IMR-90 (cell line): ENCODE measurements at regions not wholly inside any gene's neighbourhood (a gene's known extent, or its start where the extent isn't known, plus 50 kb on each side); places are given as distances from the start of the nearest gene placed in this dataset.

Source experiments
- ATAC-seq: fragments of 200-7000 bp; cut with Tn5 transposase; 2 replicates; pipeline ENCODE4 v1.9.1; 2020; ENCODE audit warnings: low read depth, mild to moderate bottlenecking, moderate library complexity
- BruUV-seq: library from RNA; stranded (reverse); fragments of 400-500 nt; replicated peaks from 2 replicates; lab custom pipeline; 2021; lab: Mats Ljungman, UMichigan
- CTCF ChIA-PET: fragments of 300-600 bp; formaldehyde crosslinking; extraction: SDS; loops from one replicate; lab custom pipeline; 2021; ENCODE audit warnings: antibody characterized with exemption; lab: Yijun Ruan, JAX
- POLR2A ChIA-PET: fragments of 300-600 bp; sonication (Branson Sonifier 250); formaldehyde crosslinking; loops from one replicate; lab custom pipeline; 2022; ENCODE audit warnings: antibody characterized with exemption; ENCODE audit not compliant: unreplicated experiment; lab: Charles Lee
- DNase-seq: peaks from one replicate; pipeline ENCODE4 v3.0.0; 2013
- H2AFZ ChIP-seq: replicated peaks from 2 replicates; pipeline ENCODE3; 2013; ENCODE audit warnings: low read length, mild to moderate bottlenecking; ENCODE audit not compliant: poor library complexity
- H2AK5ac ChIP-seq: 2 replicates; pipeline ENCODE4 v1.6.1; 2013; ENCODE audit warnings: low read depth, low read length, inconsistent platforms
- H2AK9ac ChIP-seq: replicated peaks from 2 replicates; pipeline ENCODE3; 2013; ENCODE audit warnings: mild to moderate bottlenecking, low read depth, low read length, moderate library complexity; ENCODE audit not compliant: poor library complexity
- H2BK120ac ChIP-seq: 2 replicates; pipeline ENCODE4 v1.6.1; 2013; ENCODE audit warnings: low read depth, low read length, inconsistent platforms
- H2BK15ac ChIP-seq: 3 replicates; pipeline ENCODE4 v1.6.1; 2013; ENCODE audit warnings: low read depth, low read length, inconsistent platforms
- H2BK20ac ChIP-seq: 2 replicates; pipeline ENCODE4 v1.6.1; 2013; ENCODE audit warnings: low read depth, mild to moderate bottlenecking, inconsistent platforms, low read length, moderate library complexity
- H2BK5ac ChIP-seq: 2 replicates; pipeline ENCODE4 v1.6.1; 2013; ENCODE audit warnings: mild to moderate bottlenecking, low read depth, low read length, inconsistent platforms; ENCODE audit not compliant: poor library complexity, severe bottlenecking
- H3K14ac ChIP-seq: replicated peaks from 2 replicates; pipeline ENCODE4 v1.6.1; 2013; ENCODE audit warnings: low read depth, low read length, inconsistent platforms
- H3K18ac ChIP-seq: 2 replicates; pipeline ENCODE4 v1.6.1; 2013; ENCODE audit warnings: low read depth, low read length, control low read depth
- H3K23ac ChIP-seq: 2 replicates; pipeline ENCODE4 v1.6.1; 2013; ENCODE audit warnings: low read depth, low read length, inconsistent platforms
- H3K27ac ChIP-seq: 2 replicates; pipeline ENCODE4 v1.5.1; 2013; ENCODE audit warnings: mild to moderate bottlenecking, control low read depth, low read length; ENCODE audit not compliant: insufficient read depth
- H3K27me3 ChIP-seq: 2 replicates; pipeline ENCODE4 v1.6.1; 2013; ENCODE audit warnings: low read length; ENCODE audit not compliant: control insufficient read depth, insufficient read depth
- H3K36me3 ChIP-seq: 2 replicates; pipeline ENCODE4 v1.6.1; 2013; ENCODE audit warnings: low read length, mixed read lengths; ENCODE audit not compliant: control insufficient read depth, insufficient read depth
- H3K4ac ChIP-seq: 2 replicates; pipeline ENCODE4 v1.6.1; 2013; ENCODE audit warnings: low read depth, low read length, inconsistent platforms
- H3K4me1 ChIP-seq: 2 replicates; pipeline ENCODE4 v1.6.1; 2013; ENCODE audit warnings: low read length, mixed read lengths; ENCODE audit not compliant: control insufficient read depth, insufficient read depth
- H3K4me2 ChIP-seq: 2 replicates; pipeline ENCODE4 v1.6.1; 2013; ENCODE audit warnings: low read depth, mild to moderate bottlenecking, control low read depth, low read length, moderate library complexity
- H3K4me3 ChIP-seq: 2 replicates; pipeline ENCODE4 v1.5.1; 2013; ENCODE audit warnings: low read depth, mild to moderate bottlenecking, control low read depth, low read length, moderate library complexity; ENCODE audit not compliant: insufficient read depth
- H3K56ac ChIP-seq: 2 replicates; pipeline ENCODE4 v1.6.1; 2013; ENCODE audit warnings: low read length, inconsistent platforms; ENCODE audit not compliant: insufficient read depth; ENCODE audit errors: extremely low read depth
- H3K79me1 ChIP-seq, 2 experiments: 2 replicates each; pipeline ENCODE4 v1.6.1; 2013; ENCODE audit warnings: low read length in 2 of 2, inconsistent platforms in 1 of 2, low read depth in 1 of 2
- H3K9ac ChIP-seq: 2 replicates; pipeline ENCODE4 v1.6.1; 2013; ENCODE audit warnings: low read depth, low read length, control low read depth
- H3K9me1 ChIP-seq: 2 replicates; pipeline ENCODE4 v1.6.1; 2013; ENCODE audit warnings: low read length, inconsistent platforms; ENCODE audit not compliant: insufficient read depth
- H3K9me3 ChIP-seq: 2 replicates; pipeline ENCODE4 v1.6.1; 2013; ENCODE audit warnings: low read length; ENCODE audit not compliant: control insufficient read depth, insufficient read depth
- H4K20me1 ChIP-seq: 2 replicates; pipeline ENCODE4 v1.6.1; 2013; ENCODE audit warnings: low read length, inconsistent platforms; ENCODE audit not compliant: insufficient read depth
- H4K5ac ChIP-seq: 2 replicates; pipeline ENCODE4 v1.6.1; 2013; ENCODE audit warnings: mild to moderate bottlenecking, low read depth, low read length, control low read depth
- H4K8ac ChIP-seq, 2 experiments: 2 replicates each; pipeline ENCODE4 v1.6.1; 2013; ENCODE audit warnings: low read depth in 2 of 2, low read length in 2 of 2, control low read depth in 1 of 2, inconsistent platforms in 1 of 2
- H4K91ac ChIP-seq: 2 replicates; pipeline ENCODE4 v1.6.1; 2013; ENCODE audit warnings: low read depth, low read length, inconsistent platforms; ENCODE audit not compliant: insufficient read depth
- BHLHE40 ChIP-seq: fragments of 150-350 bp; IDR thresholded peaks from 2 replicates; pipeline ENCODE4 v1.6.1; 2016; ENCODE audit warnings: mild to moderate bottlenecking, low read depth, low read length
- CEBPB ChIP-seq: IDR thresholded peaks from 2 replicates; pipeline ENCODE4 v1.6.1; 2012; ENCODE audit warnings: low read depth, low read length, improper control_type of control experiment
- CHD1 ChIP-seq: IDR thresholded peaks from 2 replicates; pipeline ENCODE4 v1.6.1; 2012; ENCODE audit warnings: low read depth, low read length, improper control_type of control experiment
- CTCF ChIP-seq: conservative IDR thresholded peaks from 2 replicates; pipeline ENCODE4 v1.5.1; 2012; ENCODE audit warnings: mild to moderate bottlenecking, low read depth, low read length, improper control_type of control experiment
- ELK1 ChIP-seq: fragments of 150-350 bp; IDR thresholded peaks from 2 replicates; pipeline ENCODE4 v1.6.1; 2016; ENCODE audit warnings: low read depth, mild to moderate bottlenecking, low read length, moderate library complexity, borderline replicate concordance
- FOS ChIP-seq: fragments of 150-350 bp; IDR thresholded peaks from 2 replicates; pipeline ENCODE4 v1.6.1; 2016; ENCODE audit warnings: low read depth, low read length
- MAFK ChIP-seq: IDR thresholded peaks from 2 replicates; pipeline ENCODE4 v1.6.1; 2012; ENCODE audit warnings: low read depth, low read length, improper control_type of control experiment
- MAZ ChIP-seq: IDR thresholded peaks from 2 replicates; pipeline ENCODE4 v1.6.1; 2012; ENCODE audit warnings: low read depth, mild to moderate bottlenecking, low read length, improper control_type of control experiment, moderate library complexity, borderline replicate concordance
- MXI1 ChIP-seq: IDR thresholded peaks from 2 replicates; pipeline ENCODE4 v1.6.1; 2012; ENCODE audit warnings: low read depth, mild to moderate bottlenecking, low read length, moderate library complexity, borderline replicate concordance
- NFE2L2 ChIP-seq: fragments of 150-350 bp; IDR thresholded peaks from 2 replicates; pipeline ENCODE4 v1.6.1; 2016; ENCODE audit warnings: low read depth, mild to moderate bottlenecking, low read length
- POLR2A ChIP-seq: IDR thresholded peaks from 2 replicates; pipeline ENCODE4 v1.6.1; 2012; ENCODE audit warnings: mild to moderate bottlenecking, low read depth, low read length
- RAD21 ChIP-seq: IDR thresholded peaks from 2 replicates; pipeline ENCODE4 v1.6.1; 2012; ENCODE audit warnings: low read length, improper control_type of control experiment
- RCOR1 ChIP-seq: IDR thresholded peaks from 2 replicates; pipeline ENCODE4 v1.6.1; 2012; ENCODE audit warnings: mild to moderate bottlenecking, low read length, improper control_type of control experiment; ENCODE audit not compliant: insufficient replicate concordance
- RFX5 ChIP-seq: IDR thresholded peaks from 2 replicates; pipeline ENCODE4 v1.8.0; 2012; ENCODE audit warnings: low read depth, mild to moderate bottlenecking, low read length, moderate library complexity
- SMC3 ChIP-seq: fragments of 150-350 bp; IDR thresholded peaks from 2 replicates; pipeline ENCODE4 v1.6.1; 2016; ENCODE audit warnings: low read depth, mild to moderate bottlenecking, antibody characterized with exemption, low read length, moderate library complexity
- USF2 ChIP-seq: fragments of 150-350 bp; IDR thresholded peaks from 2 replicates; pipeline ENCODE4 v1.6.1; 2017; ENCODE audit warnings: mild to moderate bottlenecking, antibody characterized with exemption, low read length, low read depth
- WGBS, 2 experiments: methylation state at CpG; one replicate each; pipeline versions ENCODE4 v1.1.5 to v1.1.7; 2013; ENCODE audit warnings: missing lambda C conversion rate in 2 of 2; ENCODE audit not compliant: insufficient read length in 1 of 2; ENCODE audit errors: extremely low coverage in 2 of 2; 5-methylcytosine and 5-hydroxymethylcytosine counted together
- dilution Hi-C: fragments of 300-500 bp; cut with HindIII; formaldehyde crosslinking; loops from one replicate; pipeline ENCODE4 v1.14.3; 2018; ENCODE audit warnings: low sequenced_read_pairs; ENCODE audit not compliant: unreplicated experiment
- in situ Hi-C: fragments of 300-500 bp; cut with MboI; formaldehyde crosslinking; loops from 3 replicates; pipeline ENCODE4 v1.14.3; 2019; ENCODE audit warnings: low sequenced_read_pairs, inconsistent platforms, mixed read lengths
- intact Hi-C: fragments of 100-400 bp; cut with micrococcal nuclease; formaldehyde crosslinking; loops from 2 replicates; pipeline ENCODE4 v1.10.0; 2022

GRCh38 chr18:71707400-71707799 is 836.7 kb downstream of the CBLN2 start:
- no peak overlapping the region for H4K91ac ChIP-seq
- dilution Hi-C loops, result no loop called here
- no peaks in the 10 kb centered on the region for H3K9me1 ChIP-seq
- peaks cover 5% of the 10 kb centered on the region for H3K9me3 ChIP-seq
- no CpG with 5 or more reads among the region's 1 CpG for WGBS, 2 experiments
- no peak overlapping the region for H3K56ac ChIP-seq
- H3K23ac ChIP-seq, result no peak overlapping the region
- no peaks in the 10 kb centered on the region for H4K20me1 ChIP-seq
- ATAC-seq (no peak), DNase-seq (no peak)
- CTCF ChIA-PET, result no interaction called here
- no peak overlapping the region for H3K27ac ChIP-seq
- intact Hi-C loops, result no loop called here
- H2BK15ac ChIP-seq, result no peak overlapping the region
- H2AFZ ChIP-seq, result no peak overlapping the region
- H4K8ac ChIP-seq, result no peak overlapping the region
- H2AK5ac ChIP-seq, result no peak overlapping the region
- no peak overlapping the region for H2BK20ac ChIP-seq
- H4K5ac ChIP-seq, result no peak overlapping the region
- H3K18ac ChIP-seq, result no peak overlapping the region
- no peak overlapping the region for H3K9ac ChIP-seq
- no peak overlapping the region for H2BK5ac ChIP-seq
- no peaks in the 10 kb centered on the region for H3K79me1 ChIP-seq
- POLR2A ChIA-PET, result no interaction called here
- TF ChIP-seq POLR2A, result no peak
- TF ChIP-seq USF2, result no peak
- TF ChIP-seq CEBPB, result no peak
- no peak for TF ChIP-seq MAFK
- TF ChIP-seq BHLHE40, result no peak
- no peak for TF ChIP-seq CHD1
- no peak for TF ChIP-seq RFX5
- TF ChIP-seq NFE2L2, result no peak
- no peak for TF ChIP-seq MAZ
- TF ChIP-seq ELK1, result no peak
- TF ChIP-seq MXI1, result no peak
- TF ChIP-seq RCOR1, result no peak
- no peak for TF ChIP-seq RAD21
- TF ChIP-seq SMC3, result no peak
- TF ChIP-seq CTCF, result no peak
- TF ChIP-seq FOS, result no peak
- H3K4me2 ChIP-seq, result no peak overlapping the region
- no peak overlapping the region for H3K14ac ChIP-seq
- H3K4ac ChIP-seq, result no peak overlapping the region
- H3K4me1 ChIP-seq, result no peaks in the 10 kb centered on the region
- in situ Hi-C loops, result no loop called here
- H3K4me3 ChIP-seq, result no peak overlapping the region
- no peaks in the 10 kb centered on the region for H3K27me3 ChIP-seq
- no TSS peak for BruUV-seq
- H3K36me3 ChIP-seq, result no peaks in the 10 kb centered on the region
- H2BK120ac ChIP-seq, result no peak overlapping the region
- H2AK9ac ChIP-seq, result no peak overlapping the region
